ENCODE measurements at regions not wholly inside any gene's neighbourhood (a gene's known extent, or its start where the extent isn't known, plus 50 kb on each side); places are given as distances from the start of the nearest gene placed in this dataset.
A peak's percentile ranks its signal among the peaks of the same experiment; 100 is the strongest.

DNA sequence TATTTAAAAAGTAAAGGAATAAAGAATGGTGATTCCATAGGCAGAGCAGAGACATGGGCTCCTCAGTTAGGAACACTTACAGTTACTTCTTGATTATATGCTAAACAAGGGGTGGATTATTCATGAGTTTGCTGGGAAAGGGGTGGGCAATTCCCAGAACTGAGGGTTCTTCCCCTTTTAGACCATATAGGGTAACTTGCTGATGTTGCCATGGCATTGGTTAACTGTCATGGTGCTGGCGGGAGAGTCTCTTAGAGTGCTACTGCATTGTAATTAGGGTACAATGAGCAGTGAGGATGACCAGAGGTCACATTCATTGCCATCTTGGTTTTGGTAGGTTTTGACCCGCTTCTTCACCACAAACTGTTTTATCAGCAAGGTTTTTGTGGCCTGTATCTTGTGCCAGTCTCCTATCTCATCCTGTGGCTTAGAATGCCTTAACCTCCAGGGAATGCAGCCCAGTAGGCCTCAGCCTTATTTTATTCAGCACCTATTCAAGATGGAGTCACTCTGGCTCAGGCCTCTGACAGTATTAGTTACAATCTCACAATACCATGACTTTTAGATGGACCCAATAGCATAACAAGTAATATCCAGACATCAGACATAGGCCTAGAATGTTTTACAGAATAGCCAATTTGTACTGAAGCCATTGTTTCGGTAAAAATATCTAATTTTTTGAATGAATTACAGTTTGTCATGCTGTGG lies 106.8 kb downstream of the ZBTB18 start:
- DNase-seq = no peak

DNA sequence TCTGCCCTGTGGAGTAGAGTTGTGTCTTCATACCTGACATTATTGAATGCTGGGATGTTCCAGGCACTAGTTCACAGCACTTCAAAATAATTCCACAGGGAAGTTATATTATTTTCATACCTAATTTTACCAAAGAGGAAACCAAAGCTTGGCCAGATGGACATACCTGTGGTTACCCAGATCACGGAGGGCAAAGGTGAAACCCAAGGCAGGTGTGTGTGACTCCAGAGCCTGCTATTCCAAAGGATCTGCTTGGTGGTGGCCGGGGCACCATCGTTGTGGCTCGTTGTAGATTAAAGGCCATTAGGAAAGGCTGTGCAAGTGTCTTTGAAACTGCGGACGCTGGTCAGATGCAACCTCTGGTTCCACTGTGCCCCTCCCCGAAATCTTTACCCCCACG lies 108.6 kb downstream of the ZBTB18 start:
- DNase-seq = no peak

DNA sequence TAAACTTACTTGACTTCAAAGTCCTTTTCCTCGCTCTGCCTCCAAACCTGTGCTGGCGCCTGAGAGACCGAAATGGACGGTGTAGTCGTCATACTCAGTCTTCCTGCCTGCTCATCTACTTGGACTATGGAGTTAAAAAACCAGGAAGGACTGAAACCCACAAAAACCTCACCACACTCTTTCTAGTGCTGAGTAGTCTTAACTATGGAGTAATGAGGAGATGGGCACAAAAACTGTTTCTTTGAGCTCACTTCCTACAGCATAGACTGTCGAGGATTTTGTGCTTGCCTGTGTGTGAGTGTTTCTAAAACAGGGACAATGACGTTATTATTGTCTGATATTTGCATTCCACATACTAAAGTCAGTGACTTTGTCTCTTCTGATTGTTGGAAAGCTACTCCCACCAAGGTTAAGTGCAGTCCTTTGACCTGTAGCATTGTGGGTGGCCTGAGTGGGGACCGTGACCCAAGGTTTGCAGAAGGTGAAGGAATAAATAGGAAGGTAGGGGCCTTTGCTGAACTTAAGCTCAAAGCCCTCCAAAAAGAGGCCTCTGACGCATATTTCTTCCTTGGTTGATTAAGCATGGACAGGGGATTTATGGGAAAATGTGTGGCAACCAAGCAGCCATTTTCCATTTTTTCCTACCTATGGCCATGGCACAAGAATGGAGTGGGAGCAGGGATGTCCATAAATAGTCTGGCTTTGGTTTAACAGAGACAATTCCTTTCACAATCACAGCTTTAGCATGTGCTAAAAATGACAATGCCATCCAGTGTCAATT lies 109.6 kb downstream of the ZBTB18 start:
- no peak for DNase-seq

DNA sequence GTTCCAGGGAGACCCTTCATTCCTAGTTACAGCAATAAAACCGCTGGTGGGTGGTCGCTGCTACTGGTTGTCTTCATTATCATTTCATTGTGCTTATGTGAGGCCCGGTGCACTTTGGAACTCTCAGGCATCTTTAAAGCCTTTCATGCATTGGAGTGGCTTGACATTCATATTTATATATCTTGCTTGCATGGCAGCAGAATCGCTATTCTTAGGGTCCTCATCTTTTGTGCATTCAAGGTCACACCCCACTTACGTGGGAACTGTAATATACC lies 110.1 kb downstream of the ZBTB18 start:
- no peak for DNase-seq

DNA sequence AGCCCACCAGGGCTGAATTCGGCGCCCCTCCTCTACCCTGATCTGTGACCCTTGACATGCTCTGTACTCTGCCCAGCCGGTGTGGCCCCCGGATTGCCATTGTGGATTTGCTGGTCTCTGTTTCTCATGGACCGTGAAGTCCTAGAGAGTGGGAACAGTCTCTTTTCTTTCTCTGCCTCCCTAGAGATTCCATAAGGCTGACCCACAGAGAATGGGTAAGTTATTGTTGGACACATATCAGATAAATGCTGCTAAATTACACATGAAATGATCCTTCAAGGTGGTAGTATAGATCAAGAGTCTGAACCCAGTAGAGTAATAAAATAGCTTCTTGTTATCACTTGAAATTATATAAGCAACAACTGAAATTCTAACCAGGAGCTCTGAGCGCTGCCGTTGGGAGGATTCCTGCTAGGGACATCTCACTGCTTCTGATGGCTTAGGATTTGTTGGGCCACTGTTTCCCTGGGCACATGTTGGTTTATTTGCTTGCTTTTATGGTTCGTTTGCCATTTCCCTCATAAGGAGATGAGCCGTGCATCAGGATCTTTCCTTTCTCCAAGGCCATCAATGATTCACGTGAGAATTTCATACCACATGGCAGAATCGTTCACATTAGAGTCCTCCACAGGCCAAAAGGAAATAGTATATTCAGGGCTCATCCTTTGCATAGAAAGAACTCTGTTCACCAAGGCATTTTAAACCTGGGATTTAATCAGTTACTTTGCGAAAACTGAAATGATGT lies 111.9 kb downstream of the ZBTB18 start:
- no peak for DNase-seq

DNA sequence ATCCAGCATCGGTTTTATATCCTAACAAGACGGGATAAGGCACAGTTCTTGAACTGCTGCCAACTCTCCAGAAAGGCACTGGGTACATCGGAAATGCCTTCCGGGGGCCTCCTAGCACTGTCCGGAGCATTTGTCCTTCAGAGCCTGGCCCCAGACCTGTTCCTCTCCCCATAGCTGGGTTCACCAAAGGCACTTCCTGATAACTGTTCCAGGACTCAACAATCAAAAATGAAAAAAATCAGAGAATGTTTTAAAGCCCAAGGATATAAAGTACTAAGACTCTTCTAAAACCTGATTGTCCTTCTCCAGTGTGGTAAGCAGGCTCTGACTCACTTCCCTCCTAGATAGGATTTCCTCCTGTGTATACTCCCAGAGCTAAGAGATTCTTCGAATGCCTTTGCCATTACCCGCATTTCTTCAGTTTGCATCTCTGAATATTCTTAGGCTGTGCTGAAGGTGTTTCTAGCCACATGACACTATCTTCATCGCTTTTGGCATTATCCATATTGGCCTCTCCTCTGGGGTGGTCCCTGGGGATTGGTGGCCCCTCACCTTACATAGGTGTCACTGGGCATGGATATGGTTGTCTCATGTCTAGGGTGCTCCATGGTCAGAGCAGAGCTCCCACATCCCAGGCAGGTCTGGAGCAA lies 112.9 kb downstream of the ZBTB18 start:
- DNase-seq = peak; percentile 90 to 97

DNA sequence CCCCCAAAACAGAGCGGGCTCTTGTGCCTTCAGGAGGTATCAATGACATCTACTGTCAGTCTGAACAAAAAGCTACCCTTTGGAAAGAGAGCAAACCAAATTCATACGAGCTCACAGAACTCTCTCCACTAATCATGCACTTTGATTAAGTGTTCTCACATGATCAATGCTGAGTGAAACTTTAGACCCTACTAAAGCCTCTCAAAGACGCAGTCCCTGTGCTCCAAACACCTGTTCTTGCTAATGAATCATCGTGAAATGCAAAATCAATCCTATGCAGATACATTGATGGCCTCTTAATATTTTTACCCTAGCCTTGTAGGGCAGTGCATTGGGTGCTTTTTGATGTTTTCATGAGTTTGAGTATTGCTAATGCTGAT lies 113.4 kb downstream of the ZBTB18 start:
- no peak for DNase-seq

DNA sequence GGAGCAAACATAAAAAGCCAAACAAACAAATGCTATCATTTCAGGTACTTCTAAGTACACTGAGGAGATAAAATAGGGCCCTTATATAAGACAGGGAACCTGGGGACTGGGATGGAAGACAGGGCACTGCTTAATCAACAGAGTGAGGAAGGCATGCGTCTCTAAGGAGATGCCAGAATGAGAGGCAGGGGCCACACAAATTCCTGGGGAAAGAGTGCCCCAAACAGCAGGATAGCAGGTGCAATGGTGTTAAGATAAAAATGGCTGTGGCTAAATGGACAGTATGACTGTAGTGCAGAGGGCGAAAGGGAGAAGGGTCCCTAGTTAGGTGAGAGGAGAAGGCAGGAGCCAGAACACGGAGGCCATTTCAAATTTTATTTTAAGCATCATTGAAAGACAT lies 113.9 kb downstream of the ZBTB18 start:
- no peak for DNase-seq

DNA sequence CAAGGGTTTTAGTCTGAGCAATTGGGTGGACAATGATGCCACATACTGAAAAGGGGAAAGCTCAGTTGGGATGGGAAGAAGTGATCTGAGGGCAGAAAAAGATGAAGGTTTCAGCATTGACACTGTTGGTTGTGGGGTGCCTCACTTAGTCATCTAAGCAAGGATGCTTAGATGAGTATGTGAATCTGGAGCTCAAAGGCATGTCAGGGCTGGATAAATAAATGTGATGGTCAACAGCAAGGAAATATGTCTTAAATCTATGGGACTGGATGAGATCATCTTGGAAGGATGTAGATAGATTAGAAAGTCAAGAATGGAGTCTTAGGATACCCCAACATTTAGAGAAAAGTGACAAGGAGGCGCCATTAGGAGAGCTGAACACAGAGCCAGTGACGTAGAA lies 114.6 kb downstream of the ZBTB18 start:
- no peak for DNase-seq

DNA sequence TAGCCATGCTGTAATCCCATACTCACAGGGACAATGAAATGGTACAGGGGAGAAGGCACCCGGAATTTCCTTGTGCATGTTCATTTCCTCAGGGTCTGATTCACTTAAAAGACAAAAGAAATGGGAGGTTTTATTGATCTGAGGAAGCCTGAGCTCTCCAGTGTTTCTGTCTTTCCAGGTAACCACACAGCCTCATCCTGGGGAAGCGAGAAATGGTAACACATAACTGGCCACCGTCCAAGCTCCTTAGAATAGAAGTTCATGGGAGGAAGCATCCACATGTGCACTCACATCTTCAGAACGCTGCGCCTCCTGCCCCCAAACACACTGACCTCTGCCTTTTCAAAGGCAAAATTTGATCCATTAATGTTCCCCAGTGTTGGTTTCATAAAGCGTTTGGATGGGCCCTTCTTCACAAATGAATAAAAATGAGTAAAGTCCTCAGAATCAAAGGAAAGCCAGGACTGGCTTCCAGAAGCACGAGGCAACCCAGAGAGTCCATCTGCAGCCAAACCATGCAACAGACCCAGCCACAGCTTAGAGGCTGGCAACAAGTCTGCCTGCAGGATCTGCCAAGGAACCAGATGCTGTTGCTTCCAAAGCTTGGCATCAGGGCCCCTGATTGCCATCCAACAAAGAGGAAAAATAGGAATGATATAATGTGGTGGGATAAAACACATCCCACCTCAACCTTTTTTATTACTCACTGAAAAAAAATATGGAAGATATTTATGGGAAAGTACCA lies 120.3 kb downstream of the ZBTB18 start:
- no peak for DNase-seq

DNA sequence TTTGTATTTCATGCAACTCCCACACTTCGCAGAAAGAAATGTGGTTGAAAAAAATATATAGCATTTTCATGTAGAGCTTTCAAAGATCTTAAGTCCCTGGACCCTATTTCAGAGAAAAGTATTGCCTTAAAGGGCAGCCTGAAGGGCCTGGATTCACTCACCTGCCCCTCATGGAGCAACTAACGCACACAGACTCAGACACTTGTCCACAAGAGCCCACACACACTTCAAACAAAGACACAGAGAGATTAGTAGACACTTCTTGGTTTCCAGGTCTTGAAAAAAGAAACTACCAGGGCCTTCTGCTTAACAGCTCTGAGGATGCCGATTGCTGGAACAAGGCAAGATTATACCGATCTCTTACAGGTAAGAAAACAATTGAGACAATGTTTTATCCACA lies 122.2 kb downstream of the ZBTB18 start:
- DNase-seq = no peak

DNA sequence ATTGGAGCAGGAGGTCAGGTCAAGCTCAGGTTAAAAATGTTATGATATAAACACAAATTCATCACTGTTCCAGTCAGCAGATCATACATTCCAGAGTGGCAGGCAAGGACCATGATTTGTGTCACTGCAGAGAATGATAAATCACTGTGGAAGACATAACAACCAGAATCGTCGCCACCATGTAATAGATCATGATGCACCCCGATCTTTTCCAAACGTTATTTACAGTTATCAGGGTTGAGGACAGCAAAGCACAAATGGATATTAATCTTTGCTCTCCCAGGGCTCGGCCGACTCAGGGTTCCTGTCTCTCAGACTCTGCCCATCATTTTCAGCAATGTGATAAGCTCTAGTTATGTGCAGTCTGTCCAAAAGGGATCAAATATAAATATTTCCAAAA lies 122.7 kb downstream of the ZBTB18 start:
- no peak for DNase-seq

DNA sequence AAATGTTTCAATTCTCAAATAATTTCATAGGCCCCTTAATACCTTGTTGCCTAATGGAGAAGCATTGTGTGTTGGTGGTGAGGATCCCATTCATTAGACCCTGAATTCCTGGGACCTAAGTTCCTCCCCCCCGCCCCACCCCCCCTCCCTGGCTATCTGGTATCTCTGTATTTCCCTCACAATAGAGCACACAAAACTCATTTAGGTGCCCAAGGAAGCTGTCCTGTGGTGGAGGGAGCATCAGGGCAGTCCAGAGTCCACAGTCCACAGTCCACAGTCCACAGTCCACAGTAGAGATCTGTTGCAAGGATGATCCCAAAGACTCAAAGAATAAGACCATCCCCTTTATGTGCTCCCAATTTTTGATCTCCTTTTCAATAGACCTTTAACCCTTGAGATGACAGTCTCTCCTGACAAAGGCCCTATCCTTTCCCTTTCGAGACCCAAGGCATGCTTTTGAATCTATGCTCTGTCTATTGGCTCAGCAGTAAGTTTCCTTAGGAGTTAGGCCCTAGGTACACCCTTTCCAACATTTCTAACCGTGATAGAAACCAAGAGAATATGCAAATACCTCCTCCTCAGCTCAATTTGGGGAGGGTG lies 123.9 kb downstream of the ZBTB18 start:
- no peak for DNase-seq

DNA sequence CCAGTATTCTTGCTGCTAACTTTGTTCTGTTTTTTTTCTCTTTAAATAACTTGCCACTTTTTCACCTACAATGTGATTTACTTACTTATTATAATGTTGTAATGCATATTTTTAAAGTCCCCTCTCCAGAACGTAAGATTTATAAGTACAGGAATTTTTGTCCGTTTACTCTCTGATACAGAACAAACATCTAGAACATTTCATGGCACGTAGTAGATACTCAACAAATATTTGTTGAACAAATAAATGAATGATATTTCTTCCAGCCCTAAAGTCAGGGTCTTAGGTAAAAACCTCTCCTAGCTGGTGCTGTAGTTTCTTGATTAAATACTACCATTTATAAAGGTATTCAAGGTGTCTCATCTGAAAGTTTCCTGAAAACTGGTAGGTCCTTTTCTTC lies 125.1 kb downstream of the ZBTB18 start:
- DNase-seq = no peak

DNA sequence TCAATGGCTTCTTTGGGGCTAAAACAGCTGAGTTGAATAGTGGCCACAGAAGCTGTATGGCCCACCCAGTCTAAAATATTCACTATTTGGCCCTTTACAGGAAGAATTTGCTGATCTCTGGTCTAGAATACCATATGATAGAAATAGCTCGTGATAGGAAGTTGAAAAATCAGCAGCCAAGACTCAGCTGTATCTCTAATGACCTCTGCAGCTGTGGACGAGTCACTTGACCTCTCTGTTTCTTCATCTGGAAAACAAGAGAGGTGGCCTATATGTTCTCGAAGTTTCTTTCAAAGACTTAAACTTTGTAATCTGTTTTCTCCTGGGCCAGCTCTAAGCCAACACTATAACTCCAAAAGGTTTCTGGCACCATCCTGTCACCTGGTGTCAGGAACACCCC lies 129.2 kb downstream of the ZBTB18 start:
- no peak for DNase-seq

DNA sequence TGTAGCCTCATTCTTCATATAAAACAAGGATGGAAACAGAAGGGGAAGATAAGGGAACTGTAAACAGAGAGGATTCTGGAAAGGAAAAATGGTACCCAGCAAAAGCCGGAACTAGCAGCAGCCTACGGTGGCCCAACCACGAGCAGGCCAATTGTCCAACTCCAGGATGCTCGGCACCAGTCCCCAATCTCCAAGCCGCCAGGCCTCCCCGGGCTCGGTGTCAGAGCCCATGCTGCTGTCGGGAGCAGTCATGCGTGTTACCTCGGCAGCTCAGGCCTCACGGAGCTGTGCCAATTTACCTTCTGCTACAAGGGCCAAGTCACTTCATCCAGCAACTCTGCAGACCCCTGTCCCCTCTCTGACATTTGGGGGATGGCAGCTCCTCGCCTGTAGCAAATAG lies 130.8 kb downstream of the ZBTB18 start:
- no peak for DNase-seq

DNA sequence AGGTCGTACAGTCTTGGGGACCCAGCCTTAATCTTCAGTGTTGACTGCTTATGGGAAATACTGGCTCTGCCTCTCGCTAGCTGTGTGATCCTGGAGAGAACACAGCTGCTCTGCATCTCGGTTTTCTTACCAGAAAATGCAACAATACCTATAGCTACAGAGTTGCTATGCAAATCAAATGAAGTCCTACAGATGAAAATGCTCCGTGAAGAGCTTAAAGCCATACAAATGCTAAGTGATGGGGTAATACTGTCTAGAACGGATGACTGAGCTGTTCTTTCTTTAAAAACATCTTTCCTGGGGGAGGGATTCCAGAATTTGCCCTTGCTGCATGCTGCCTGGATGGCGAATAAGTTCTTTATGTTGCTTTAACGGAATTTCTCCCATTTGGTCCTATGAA lies 132.0 kb downstream of the ZBTB18 start:
- no peak for DNase-seq

DNA sequence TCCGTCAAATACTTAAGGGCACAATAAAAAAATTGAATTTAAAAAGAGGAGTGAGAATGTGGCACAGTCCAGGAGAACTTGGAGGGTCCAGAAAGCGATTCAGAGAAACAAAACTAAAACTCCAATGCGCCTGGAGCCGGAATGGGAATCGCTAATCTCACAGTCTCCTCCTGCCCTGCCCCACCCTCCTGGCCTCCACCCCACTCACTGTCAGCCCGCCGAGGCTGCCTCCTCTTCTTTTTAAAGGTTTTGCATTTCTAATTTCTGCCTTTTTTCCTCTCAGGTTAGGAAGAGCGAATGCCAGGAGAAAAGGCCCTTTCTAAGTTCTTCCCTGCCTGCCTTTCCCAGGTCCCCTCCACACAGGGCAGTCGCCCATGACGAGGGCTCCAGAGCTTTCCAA lies 135.3 kb downstream of the ZBTB18 start:
- no peak for DNase-seq

DNA sequence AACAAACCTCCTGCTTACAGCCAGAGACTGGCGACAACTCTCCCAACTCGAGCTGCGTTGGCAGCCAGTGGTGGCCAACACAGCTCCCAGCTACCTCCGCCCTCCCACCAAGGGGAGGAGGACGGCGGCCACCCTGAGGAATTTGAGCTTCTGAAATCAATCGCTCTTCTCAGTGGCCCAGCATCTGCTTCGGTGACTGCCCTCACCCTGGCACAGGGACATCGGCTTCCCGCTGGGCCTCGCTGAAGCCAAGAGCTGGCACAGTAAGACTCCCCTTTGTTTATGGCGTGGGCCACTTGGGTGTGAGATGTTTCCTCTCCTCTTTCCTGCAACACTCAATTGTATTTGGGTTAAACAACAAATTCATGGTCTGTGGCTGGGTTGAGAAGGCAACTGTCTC lies 136.2 kb downstream of the ZBTB18 start:
- DNase-seq = no peak

DNA sequence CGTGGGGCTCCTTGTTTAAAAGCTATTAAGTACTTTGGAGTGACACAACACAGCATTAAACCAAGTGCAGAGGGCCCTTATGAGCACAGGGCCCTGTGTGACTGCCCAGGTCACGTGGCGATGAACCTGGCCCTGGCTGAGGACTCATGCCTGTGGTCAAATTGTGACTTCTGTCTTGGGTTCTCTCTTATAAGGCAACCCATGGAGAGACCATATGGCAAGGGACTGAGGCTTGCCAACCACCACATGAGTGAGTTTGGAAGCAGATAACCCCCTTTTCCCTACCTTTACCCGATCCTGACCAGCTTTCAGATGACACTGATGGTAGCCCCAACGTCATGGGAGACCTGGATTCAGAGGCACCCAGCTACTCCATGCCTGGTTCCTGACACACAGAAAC lies 140.5 kb downstream of the ZBTB18 start:
- no peak for DNase-seq

DNA sequence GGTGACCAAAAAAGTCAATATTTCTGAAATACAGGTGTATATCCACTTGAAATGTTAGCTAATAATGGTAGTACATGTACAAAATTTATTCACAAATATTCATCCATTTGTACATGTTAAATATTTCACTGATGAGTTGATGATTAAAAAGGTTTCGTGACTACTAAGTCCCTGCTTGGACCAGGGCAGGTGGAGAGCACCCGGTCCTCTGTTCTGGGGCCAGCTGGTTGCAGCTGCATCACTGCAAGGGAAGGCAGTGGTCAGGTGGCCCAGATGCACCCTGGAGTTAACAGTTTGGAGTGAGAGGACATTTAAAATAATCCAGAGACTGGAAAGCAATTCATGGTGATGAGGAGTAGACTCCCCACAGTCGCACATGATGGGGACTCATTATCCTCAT lies 141.2 kb downstream of the ZBTB18 start:
- no peak for DNase-seq

DNA sequence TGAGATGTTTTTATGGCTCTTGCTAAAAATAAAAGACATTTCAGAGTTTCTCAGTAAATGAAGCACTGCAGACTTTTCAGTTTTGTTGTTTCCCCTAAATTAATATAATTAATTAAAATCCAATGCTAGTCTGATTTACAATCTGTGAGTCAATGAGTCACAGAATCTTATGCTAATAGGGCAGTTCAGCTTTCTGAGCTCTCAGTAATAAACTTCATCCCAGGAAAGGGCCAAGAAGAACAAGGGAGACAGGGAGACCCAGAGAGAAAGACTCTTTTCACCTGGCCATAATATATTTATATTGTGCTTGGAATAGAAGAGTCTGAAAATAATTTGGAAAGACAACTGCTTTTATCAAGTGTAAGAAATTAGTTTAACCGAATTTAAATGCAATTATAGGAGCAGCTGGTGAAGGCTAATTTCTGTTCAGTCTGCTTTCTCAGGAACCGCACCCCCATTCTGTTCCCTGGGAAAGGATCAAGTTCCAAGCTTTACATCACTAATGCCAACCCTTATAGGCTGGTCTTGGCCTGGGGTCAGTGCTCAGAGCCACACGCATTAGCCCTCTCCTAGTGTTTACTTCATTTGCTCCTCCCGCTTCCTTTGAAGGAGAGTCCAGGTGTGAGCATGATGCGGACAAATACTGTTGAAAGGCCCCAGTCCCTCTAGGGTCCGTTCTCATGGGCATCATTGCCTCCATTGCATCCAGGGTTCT lies 145.6 kb downstream of the ZBTB18 start:
- no peak for DNase-seq
